Islet precursor cell (in vitro differentiated cells): ENCODE measurements at regions not wholly inside any gene's neighbourhood (a gene's known extent, or its start where the extent isn't known, plus 50 kb on each side); places are given as distances from the start of the nearest gene placed in this dataset.

ENCODE experiments used
- DNase-seq: peaks from one replicate; pipeline ENCODE4 v3.0.0-alpha.2; 2018

GRCh38 chr4:95998311-95998710 is 158.4 kb downstream of the PDHA2 start:
- DNase-seq: no peak

- DNase-seq: no peak
Measured at GRCh38 chr4:96003951-96004740, 164.3 kb downstream of the PDHA2 start.

GRCh38 chr4:96009427-96010119 is 169.7 kb downstream of the PDHA2 start:
- DNase-seq: no peak

GRCh38 chr4:96012687-96013086 is 172.8 kb downstream of the PDHA2 start:
- no peak for DNase-seq

- DNase-seq: no peak
Measured at GRCh38 chr4:96016634-96017299, 176.9 kb downstream of the PDHA2 start.

- no peak for DNase-seq
Measured at GRCh38 chr4:96025011-96025410, 185.1 kb downstream of the PDHA2 start.

GRCh38 chr4:96035727-96036126 is 195.8 kb downstream of the PDHA2 start:
- DNase-seq: no peak

GRCh38 chr4:96036781-96037180 is 196.9 kb downstream of the PDHA2 start:
- DNase-seq: no peak

- no peak for DNase-seq
Measured at GRCh38 chr4:96037705-96038104, 197.8 kb downstream of the PDHA2 start.

GRCh38 chr4:96039217-96039616 is 199.3 kb downstream of the PDHA2 start:
- DNase-seq: no peak

- no peak for DNase-seq
Measured at GRCh38 chr4:96039803-96040436, 200.0 kb downstream of the PDHA2 start.

- no peak for DNase-seq
Measured at GRCh38 chr4:96044971-96045370, 205.1 kb downstream of the PDHA2 start.

GRCh38 chr4:96052827-96053226 is 212.9 kb downstream of the PDHA2 start:
- no peak for DNase-seq

GRCh38 chr4:96056346-96056934 is 216.5 kb downstream of the PDHA2 start:
- no peak for DNase-seq

GRCh38 chr4:96063639-96064038 is 223.7 kb downstream of the PDHA2 start:
- no peak for DNase-seq

GRCh38 chr4:96073461-96073860 is 233.6 kb downstream of the PDHA2 start:
- no peak for DNase-seq

GRCh38 chr4:96092151-96092705 is 252.3 kb downstream of the PDHA2 start:
- no peak for DNase-seq

- DNase-seq: no peak
Measured at GRCh38 chr4:96093057-96093456, 253.2 kb downstream of the PDHA2 start.

GRCh38 chr4:96093563-96093962 is 253.7 kb downstream of the PDHA2 start:
- no peak for DNase-seq

- DNase-seq: no peak
Measured at GRCh38 chr4:96094183-96094582, 254.3 kb downstream of the PDHA2 start.

- no peak for DNase-seq
Measured at GRCh38 chr4:96097040-96097607, 257.2 kb downstream of the PDHA2 start.

- DNase-seq: no peak
Measured at GRCh38 chr4:96097693-96098092, 257.8 kb downstream of the PDHA2 start.
